Upper lobe of left lung (tissue), 6 donors: ENCODE measurements at regions not wholly inside any gene's neighbourhood (a gene's known extent, or its start where the extent isn't known, plus 50 kb on each side); places are given as distances from the start of the nearest gene placed in this dataset.

Experiments used
- ATAC-seq, 2 donors: fragments of 200-7000 bp; cut with Tn5 transposase; one replicate each; pipeline ENCODE4 v1.9.1; 2022; ENCODE audit warnings: mild to moderate bottlenecking in 2 of 2, moderate library complexity in 2 of 2; ENCODE audit not compliant: low FRiP score in 2 of 2
- DNase-seq, 2 donors: peaks; one replicate each; pipeline ENCODE4 v3.0.0-alpha.2; 2019 to 2020
- H3K27ac ChIP-seq, 4 donors: fragments of 200-600 bp; sonication (generic); one replicate each; pipeline ENCODE4 v1.5.1; 2016 to 2019
- H3K27me3 ChIP-seq, 4 donors: fragments of 200-600 bp; sonication (generic); one replicate each; pipeline ENCODE4 v1.5.1; 2017 to 2019
- H3K36me3 ChIP-seq, 4 donors: fragments of 200-600 bp; sonication (generic); one replicate each; pipeline ENCODE4 v1.5.1; 2016 to 2019
- H3K4me1 ChIP-seq, 4 donors: fragments of 200-600 bp; sonication (generic); one replicate each; pipeline ENCODE4 v1.5.1; 2018 to 2019
- H3K4me3 ChIP-seq, 4 donors: fragments of 200-600 bp; sonication (generic); one replicate each; pipeline ENCODE4 v1.5.1; 2017 to 2019; ENCODE audit warnings: mild to moderate bottlenecking in 2 of 4, moderate library complexity in 1 of 4
- H3K9me3 ChIP-seq, 4 donors: fragments of 200-600 bp; sonication (generic); one replicate each; pipeline ENCODE4 v1.5.1; 2018 to 2019
- EP300 ChIP-seq, 4 donors: sonication (generic); formaldehyde crosslinking; IDR thresholded peaks; one replicate each; pipeline ENCODE4 v1.5.1; 2017; ENCODE audit warnings: antibody characterized with exemption in 4 of 4, control low read depth in 2 of 4
- POLR2A ChIP-seq, 4 donors: fragments of 450-650 bp; IDR thresholded peaks; one replicate each; pipeline ENCODE4 v1.5.1; 2016 to 2017; ENCODE audit warnings: antibody characterized with exemption in 4 of 4, mild to moderate bottlenecking in 2 of 4
- POLR2AphosphoS5 ChIP-seq, 2 donors: sonication (generic); formaldehyde crosslinking; IDR thresholded peaks; one replicate each; pipeline ENCODE4 v1.5.1; 2017; ENCODE audit warnings: antibody characterized with exemption in 2 of 2
- WGBS, 2 donors: methylation state at CpG; one replicate each; pipeline ENCODE4 v1.1.5; 2017 to 2018; 5-methylcytosine and 5-hydroxymethylcytosine counted together
- TF ChIP-seq, protein P1 (sequence below), 6 experiments: fragments of 450-650 bp in 4 of 6; fragments of 200-600 bp in 2 of 6; sonication (generic) in 2 of 6; IDR thresholded peaks; one replicate each; pipeline ENCODE4 v1.5.1; 2016 to 2019; ENCODE audit warnings: antibody characterized with exemption in 6 of 6
- donor health status: DM: no; HTN: no; CAD: no; lungs with moderate emphysema.
- donor health status: DM: no; HTN: yes; CAD: no; lungs with severe emphysema.

DNA sequence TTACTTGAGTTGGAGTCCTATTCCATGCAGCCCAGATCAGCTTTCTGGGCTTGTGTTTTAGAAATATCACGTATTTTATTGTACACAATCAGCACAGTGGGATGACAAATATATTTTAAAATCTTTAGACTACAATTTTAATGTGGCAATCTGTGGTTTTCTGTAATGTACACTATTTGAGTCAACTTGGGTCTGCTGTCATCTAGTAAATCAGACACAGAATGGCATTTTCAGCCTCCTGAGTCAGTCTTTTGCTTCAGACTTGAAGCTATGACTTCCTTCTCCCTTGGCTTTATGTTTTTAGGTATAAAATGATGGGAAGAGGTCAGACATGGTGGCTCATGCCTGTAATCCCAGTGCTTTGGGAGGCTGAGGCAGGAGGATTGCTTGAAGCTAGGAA is 232.1 kb downstream of the NECTIN3 start:
- 74 to 77% methylated on average over 1 of the region's 1 CpG for WGBS, 2 donors
- H3K4me1 ChIP-seq, result no peaks in the 10 kb centered on the region
- H3K9me3 ChIP-seq, result no peaks in the 10 kb centered on the region
- no peak overlapping the region for H3K4me3 ChIP-seq
- no peaks in the 10 kb centered on the region for H3K36me3 ChIP-seq
- ATAC-seq, result no peak
- H3K27ac ChIP-seq, result no peak overlapping the region
- H3K27me3 ChIP-seq, result no peaks in the 10 kb centered on the region
- TF ChIP-seq EP300 (IDR thresholded peaks at IDR 0.05) (no peak), POLR2A (IDR thresholded peaks at IDR 0.05) (no peak), POLR2AphosphoS5 (IDR thresholded peaks at IDR 0.05) (no peak)
- TF ChIP-seq, protein P1, sequence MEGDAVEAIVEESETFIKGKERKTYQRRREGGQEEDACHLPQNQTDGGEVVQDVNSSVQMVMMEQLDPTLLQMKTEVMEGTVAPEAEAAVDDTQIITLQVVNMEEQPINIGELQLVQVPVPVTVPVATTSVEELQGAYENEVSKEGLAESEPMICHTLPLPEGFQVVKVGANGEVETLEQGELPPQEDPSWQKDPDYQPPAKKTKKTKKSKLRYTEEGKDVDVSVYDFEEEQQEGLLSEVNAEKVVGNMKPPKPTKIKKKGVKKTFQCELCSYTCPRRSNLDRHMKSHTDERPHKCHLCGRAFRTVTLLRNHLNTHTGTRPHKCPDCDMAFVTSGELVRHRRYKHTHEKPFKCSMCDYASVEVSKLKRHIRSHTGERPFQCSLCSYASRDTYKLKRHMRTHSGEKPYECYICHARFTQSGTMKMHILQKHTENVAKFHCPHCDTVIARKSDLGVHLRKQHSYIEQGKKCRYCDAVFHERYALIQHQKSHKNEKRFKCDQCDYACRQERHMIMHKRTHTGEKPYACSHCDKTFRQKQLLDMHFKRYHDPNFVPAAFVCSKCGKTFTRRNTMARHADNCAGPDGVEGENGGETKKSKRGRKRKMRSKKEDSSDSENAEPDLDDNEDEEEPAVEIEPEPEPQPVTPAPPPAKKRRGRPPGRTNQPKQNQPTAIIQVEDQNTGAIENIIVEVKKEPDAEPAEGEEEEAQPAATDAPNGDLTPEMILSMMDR (IDR thresholded peaks at IDR 0.05), result no peak
- DNase-seq, result no peak

DNA sequence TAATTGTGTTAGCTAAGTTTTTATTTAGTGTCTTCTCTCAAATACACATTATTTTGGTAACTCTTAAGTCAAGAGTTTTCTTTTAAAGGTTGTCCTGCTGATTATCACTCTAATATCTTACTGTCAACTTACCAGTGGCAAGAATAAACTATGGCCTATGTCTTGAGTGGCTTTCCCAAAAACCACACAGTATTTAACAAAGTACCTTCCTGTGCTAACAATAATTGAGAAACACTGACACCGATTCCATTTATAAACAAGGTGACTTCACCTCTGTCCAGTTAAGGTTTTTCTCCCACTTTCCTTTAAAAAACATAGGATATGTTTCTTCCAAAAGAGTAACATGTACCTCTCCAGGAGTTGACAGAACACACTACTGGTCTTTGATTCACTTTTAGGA is 234.3 kb upstream of the CD96 start:
- Histone ChIP-seq H3K36me3 (no peaks in the 10 kb centered on the region), H3K4me3 (no peak overlapping the region), H3K4me1 (peaks cover 0 to 16% (median 7%) of the 10 kb centered on the region in 4 donors), H3K9me3 (no peaks in the 10 kb centered on the region), H3K27me3 (no peaks in the 10 kb centered on the region), H3K27ac (no peak overlapping the region)
- ATAC-seq (no peak), DNase-seq (no peak)
- WGBS, 2 donors, result 63 to 66% methylated on average over 1 of the region's 1 CpG
- TF ChIP-seq POLR2A (IDR thresholded peaks at IDR 0.05) (no peak), POLR2AphosphoS5 (IDR thresholded peaks at IDR 0.05) (no peak), EP300 (IDR thresholded peaks at IDR 0.05) (no peak)
- TF ChIP-seq, protein P1 (IDR thresholded peaks at IDR 0.05), result no peak

DNA sequence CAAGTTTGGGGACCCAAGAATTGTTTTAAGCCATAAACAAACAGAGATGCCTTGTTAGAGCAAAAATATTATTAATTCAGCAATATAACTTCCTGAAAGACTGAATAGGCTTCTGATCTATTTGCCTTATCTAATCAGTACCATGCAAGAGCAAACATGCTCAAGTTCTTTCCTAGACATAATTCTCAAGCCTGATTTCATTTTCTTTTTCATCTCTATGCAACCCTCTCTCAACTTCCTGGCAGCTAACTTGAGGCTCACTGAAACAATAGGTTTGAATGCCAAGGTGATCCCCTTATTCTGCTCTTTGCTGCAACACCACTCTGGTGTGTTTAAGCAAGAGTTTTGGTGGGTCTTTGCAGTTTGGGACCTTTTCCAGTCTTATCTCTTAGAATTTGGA is 230.9 kb upstream of the CD96 start:
- H3K36me3 ChIP-seq, result no peaks in the 10 kb centered on the region
- TF ChIP-seq POLR2A (IDR thresholded peaks at IDR 0.05), result no peak
- TF ChIP-seq, protein P1 (IDR thresholded peaks at IDR 0.05), result no peak
- TF ChIP-seq POLR2AphosphoS5 (IDR thresholded peaks at IDR 0.05), result no peak
- no peak for TF ChIP-seq EP300 (IDR thresholded peaks at IDR 0.05)
- H3K4me1 ChIP-seq, result peaks cover 0 to 21% (median 14%) of the 10 kb centered on the region in 4 donors
- no peak overlapping the region for H3K27ac ChIP-seq
- DNase-seq (no peak), ATAC-seq (no peak)
- no peaks in the 10 kb centered on the region for H3K27me3 ChIP-seq
- no peaks in the 10 kb centered on the region for H3K9me3 ChIP-seq
- H3K4me3 ChIP-seq, result no peak overlapping the region

DNA sequence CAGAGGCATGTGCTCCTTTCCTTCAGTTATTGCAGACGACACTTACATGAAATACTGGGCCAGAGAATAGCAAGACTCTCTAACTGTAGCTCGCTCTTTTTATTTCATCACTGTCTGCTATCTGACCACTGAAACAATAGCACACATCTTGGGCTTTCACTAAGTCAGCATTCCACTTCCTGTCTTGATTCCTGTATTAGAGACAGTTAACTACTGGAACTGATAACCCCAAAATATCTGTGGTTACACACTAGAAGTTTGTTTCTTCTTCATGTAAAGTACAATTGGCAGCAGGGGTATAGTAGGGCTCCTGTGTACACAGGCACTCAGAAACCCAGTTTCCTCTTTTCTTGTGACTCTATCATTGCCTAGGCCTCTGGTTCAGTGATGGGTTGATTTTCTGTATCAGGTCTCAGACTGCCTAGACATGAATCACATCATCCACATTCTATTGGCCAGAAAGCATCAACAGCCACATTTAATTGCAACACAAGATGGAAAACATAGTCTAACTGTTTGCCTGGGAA is 230.2 kb upstream of the CD96 start:
- H3K27me3 ChIP-seq, result no peaks in the 10 kb centered on the region
- TF ChIP-seq, protein P1 (IDR thresholded peaks at IDR 0.05), result no peak
- no peak for TF ChIP-seq POLR2AphosphoS5 (IDR thresholded peaks at IDR 0.05)
- TF ChIP-seq POLR2A (IDR thresholded peaks at IDR 0.05), result no peak
- no peak for TF ChIP-seq EP300 (IDR thresholded peaks at IDR 0.05)
- DNase-seq, result no peak
- peak in 1 of 2 donors; percentile 23 for ATAC-seq
- no peak overlapping the region for H3K27ac ChIP-seq
- peaks cover 0 to 22% (median 15%) of the 10 kb centered on the region in 4 donors for H3K4me1 ChIP-seq
- 30 to 49% methylated on average over 2 of the region's 2 CpGs for WGBS, 2 donors
- H3K4me3 ChIP-seq, result no peak overlapping the region
- no peaks in the 10 kb centered on the region for H3K36me3 ChIP-seq
- H3K9me3 ChIP-seq, result no peaks in the 10 kb centered on the region

DNA sequence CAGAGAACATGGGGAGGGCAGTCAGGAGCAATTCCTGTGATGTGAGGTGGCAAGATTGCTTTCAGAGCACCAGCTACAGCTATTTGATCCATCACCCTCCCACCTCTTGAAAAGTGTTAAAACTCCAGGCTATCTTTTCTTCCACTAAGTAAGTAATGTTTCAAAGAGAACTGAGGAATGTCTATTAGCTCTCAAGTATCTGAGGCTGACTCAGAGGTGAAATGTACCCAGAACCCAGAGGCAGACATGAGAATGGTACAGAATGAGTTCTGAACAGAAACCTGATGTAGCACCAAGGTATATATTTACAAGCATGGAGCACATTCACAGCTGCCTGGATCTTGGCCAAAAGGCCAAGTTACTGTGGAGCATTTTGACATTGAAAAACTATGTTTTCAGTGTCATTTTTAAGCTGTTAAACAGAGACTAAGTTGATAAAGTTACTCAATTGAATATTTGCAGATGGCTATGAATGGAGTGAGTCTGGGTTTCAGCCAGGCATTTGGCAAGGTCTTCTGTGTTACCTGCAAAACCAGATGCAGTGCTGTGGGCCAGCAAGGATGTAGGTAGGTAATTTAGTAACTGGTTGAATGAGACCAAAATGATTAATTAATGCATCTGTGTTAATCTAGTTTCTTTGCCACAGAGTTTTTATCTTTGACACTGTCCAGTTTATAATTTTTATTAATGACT is 227.7 kb upstream of the CD96 start:
- H3K27me3 ChIP-seq, result no peaks in the 10 kb centered on the region
- peak in 1 of 2 donors; percentile 43 for DNase-seq
- TF ChIP-seq EP300 (IDR thresholded peaks at IDR 0.05) (no peak), POLR2AphosphoS5 (IDR thresholded peaks at IDR 0.05) (no peak), POLR2A (IDR thresholded peaks at IDR 0.05) (no peak)
- TF ChIP-seq, protein P1 (IDR thresholded peaks at IDR 0.05), result no peak
- no peak overlapping the region for H3K4me3 ChIP-seq
- H3K36me3 ChIP-seq, result no peaks in the 10 kb centered on the region
- peak in 1 of 2 donors; percentile 64 for ATAC-seq
- no peaks in the 10 kb centered on the region for H3K9me3 ChIP-seq
- peaks cover 0 to 22% (median 15%) of the 10 kb centered on the region in 4 donors for H3K4me1 ChIP-seq
- no peak overlapping the region for H3K27ac ChIP-seq
